HL-60 (cell line): ENCODE measurements at regions not wholly inside any gene's neighbourhood (a gene's known extent, or its start where the extent isn't known, plus 50 kb on each side); places are given as distances from the start of the nearest gene placed in this dataset.

Experiments used
- GABPA ChIP-seq: IDR thresholded peaks from 2 replicates; pipeline ENCODE4 v1.6.1; 2012; ENCODE audit warnings: low read depth
- POLR2AphosphoS5 ChIP-seq: IDR thresholded peaks from 2 replicates; pipeline ENCODE4 v1.6.1; 2012; ENCODE audit warnings: low read depth
- SPI1 ChIP-seq: IDR thresholded peaks from 2 replicates; pipeline ENCODE4 v1.6.1; 2012; ENCODE audit warnings: low read depth, mild to moderate bottlenecking, borderline replicate concordance

DNA sequence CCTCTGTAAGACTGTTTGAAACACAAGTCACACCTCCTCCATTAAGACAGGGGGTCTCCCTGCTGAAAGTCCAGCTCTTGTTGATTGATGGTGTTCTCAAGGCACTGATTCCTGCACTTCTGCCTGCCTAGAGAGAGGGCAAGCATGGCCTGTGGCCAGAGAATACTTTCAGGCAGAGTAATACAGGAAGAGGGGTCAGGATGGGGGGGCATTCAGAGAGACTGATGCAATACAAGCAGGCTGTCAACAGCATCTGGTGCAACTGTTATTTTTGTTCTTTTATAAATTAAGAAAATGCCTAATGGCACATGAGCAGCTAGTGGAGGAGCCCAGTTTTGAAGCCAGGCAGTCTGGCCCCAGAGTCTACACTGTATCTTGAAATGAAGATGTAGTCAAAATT, 302.2 kb downstream of the DIRAS2 start:
- TF ChIP-seq POLR2AphosphoS5 (no peak), GABPA (no peak), SPI1 (no peak)
